Epithelial cell of esophagus (primary cell): ENCODE measurements at regions not wholly inside any gene's neighbourhood (a gene's known extent, or its start where the extent isn't known, plus 50 kb on each side); places are given as distances from the start of the nearest gene placed in this dataset.

Experiments
- DNase-seq: peaks from one replicate; pipeline ENCODE4 v3.0.0; 2010; ENCODE audit warnings: low read depth
- H3K4me3 ChIP-seq: 2 replicates; pipeline ENCODE4 v1.5.1; 2011; ENCODE audit warnings: mild to moderate bottlenecking, low read length, control low read depth
- TF ChIP-seq, protein P1 (sequence below): IDR thresholded peaks from 2 replicates; pipeline ENCODE4 v1.5.1; 2011; ENCODE audit warnings: low read depth, mild to moderate bottlenecking, low read length, control low read depth, inconsistent platforms; ENCODE audit not compliant: insufficient read depth; ENCODE audit errors: missing control alignments

DNA sequence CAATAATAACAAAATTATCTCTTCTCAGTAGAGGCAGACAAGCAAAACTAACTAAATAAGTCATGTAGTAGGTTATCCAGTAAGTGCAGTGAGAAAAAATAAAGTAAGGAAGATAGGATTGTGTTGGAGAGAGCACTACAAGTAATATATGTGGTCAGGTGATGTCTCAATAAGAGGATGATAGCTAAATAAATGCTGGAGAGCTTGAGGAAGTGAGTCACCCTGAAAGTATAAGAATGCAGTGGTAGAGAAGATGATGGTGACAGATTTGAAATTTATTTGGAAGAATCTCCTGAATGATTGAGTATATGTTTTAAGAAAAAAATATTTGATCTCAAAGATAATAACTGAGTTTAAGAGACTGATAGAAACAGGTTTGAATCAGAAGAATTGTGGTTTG lies 152.2 kb upstream of the PRR20A start:
- H3K4me3 ChIP-seq = no peak overlapping the region
- DNase-seq = no peak
- TF ChIP-seq, protein P1, sequence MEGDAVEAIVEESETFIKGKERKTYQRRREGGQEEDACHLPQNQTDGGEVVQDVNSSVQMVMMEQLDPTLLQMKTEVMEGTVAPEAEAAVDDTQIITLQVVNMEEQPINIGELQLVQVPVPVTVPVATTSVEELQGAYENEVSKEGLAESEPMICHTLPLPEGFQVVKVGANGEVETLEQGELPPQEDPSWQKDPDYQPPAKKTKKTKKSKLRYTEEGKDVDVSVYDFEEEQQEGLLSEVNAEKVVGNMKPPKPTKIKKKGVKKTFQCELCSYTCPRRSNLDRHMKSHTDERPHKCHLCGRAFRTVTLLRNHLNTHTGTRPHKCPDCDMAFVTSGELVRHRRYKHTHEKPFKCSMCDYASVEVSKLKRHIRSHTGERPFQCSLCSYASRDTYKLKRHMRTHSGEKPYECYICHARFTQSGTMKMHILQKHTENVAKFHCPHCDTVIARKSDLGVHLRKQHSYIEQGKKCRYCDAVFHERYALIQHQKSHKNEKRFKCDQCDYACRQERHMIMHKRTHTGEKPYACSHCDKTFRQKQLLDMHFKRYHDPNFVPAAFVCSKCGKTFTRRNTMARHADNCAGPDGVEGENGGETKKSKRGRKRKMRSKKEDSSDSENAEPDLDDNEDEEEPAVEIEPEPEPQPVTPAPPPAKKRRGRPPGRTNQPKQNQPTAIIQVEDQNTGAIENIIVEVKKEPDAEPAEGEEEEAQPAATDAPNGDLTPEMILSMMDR = no peak

DNA sequence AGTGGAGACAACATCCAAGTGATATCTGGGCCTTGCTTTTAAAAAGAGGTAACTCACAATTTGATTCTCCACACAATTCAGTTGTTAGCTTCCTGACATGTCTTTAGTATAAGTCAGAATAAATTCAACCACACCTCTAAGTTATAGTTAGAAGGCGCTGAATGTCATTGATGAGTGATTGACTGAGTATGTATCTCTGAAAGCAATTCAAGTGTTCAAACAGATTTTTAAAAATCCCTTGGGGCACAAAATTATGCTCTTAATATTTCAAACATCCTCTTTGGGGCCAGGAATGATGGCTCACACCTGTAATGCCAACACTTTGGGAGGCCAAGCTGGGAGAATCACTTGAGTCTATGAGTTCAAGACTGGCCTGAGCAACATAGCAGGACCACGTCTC lies 137.0 kb upstream of the PRR20A start:
- H3K4me3 ChIP-seq = no peak overlapping the region
- TF ChIP-seq, protein P1 = no peak
- no peak for DNase-seq

DNA sequence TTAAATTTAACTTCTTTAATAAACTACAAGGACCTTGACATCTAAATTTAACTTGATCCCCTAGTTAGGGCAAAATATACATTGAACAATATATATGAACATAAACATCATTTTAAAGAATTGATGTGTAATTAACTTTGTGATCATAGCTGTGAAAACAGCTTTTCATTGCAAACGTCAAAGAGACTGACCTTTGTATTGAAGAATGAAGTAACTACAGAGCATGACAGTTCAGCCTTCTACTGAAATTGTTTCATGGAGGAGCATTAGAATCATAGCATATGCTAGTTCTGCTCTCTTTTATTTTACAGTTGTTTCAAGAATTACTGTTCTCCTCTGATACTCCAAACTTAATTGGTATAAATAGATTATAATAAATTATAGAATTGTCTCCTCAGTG lies 123.4 kb upstream of the PRR20A start:
- no peak for DNase-seq
- no peak overlapping the region for H3K4me3 ChIP-seq
- TF ChIP-seq, protein P1 = no peak

DNA sequence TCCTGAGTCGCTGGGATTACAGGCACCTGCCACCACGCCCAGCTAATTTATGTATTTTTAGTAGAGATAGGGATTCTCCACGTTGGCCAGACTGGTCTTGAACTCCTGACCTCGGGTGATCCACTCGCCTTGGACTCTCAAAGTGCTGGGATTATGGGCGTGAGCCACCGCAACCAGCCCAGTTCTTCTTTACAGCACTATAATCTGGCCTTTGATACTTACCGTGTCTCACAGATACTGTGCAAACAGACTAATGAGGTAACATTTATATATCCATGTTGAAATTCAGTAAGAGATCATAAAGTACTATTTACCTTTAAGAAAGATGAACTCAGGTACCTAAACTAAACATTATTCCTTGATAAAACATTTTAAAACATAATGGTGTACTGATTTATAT lies 121.8 kb upstream of the PRR20A start:
- no peak for DNase-seq
- TF ChIP-seq, protein P1 = no peak
- H3K4me3 ChIP-seq = no peak overlapping the region

DNA sequence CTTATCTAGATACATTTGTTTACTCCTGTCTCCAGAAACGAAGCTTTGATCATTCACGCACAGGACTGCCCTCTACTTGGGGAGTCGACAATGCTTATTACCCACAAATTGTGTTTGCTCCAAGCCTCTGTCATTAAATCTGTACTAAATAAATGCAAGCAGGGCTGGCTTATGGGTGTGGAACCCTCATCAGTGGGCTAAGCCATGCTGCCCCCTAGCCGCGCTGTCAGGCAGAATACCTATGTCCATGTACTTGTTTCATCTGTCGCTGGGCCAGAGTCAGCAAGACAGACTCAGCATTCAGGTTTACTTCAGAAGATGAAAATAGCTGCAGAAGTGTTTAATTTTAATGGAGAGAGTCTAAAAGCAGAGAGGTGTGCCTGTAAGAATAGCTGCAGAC lies 110.0 kb upstream of the PRR20A start:
- TF ChIP-seq, protein P1 = no peak
- DNase-seq = no peak
- H3K4me3 ChIP-seq = no peak overlapping the region

DNA sequence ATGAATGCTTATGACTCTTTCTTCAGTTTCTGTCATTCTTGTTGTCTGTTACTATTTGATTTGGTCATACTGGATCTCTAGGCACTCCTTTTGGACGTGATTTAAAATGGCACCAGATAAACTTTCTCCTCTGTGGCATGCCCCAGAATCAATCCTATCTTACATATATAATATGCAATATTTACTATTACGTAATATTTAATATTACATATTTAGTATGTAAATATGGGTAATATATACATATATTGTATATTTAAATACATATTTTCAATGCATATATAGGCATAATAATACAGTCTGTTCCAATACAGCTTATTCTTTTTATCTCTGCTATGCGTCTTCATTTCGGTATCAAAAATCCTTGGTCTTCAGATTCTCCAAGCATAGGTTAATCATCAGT lies 104.4 kb upstream of the PRR20A start:
- DNase-seq = no peak
- TF ChIP-seq, protein P1 = no peak
- no peak overlapping the region for H3K4me3 ChIP-seq

DNA sequence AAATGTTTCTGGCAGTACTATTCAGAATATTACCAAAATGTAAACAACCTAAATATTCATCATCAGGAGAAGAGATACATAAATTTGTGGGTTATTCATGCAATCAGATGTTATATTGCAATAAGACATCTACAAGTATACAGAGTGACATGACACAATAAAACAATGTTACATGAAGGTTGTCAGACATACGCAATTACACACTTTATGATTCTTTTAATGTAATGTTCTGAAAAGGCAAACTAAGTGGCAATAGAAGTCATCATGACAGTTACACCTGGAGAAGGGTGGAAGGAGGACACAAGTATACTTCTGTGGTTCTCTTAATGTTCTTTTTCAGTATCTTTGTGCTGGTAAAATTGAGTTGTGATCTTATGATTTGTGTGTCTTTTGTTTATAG lies 95.8 kb upstream of the PRR20A start:
- TF ChIP-seq, protein P1 = no peak
- no peak for DNase-seq

More for the DNA sequence above, 95.8 kb upstream of the PRR20A start:
- H3K4me3 ChIP-seq = no peak overlapping the region
